GM18498 (cell line): ENCODE measurements at regions not wholly inside any gene's neighbourhood (a gene's known extent, or its start where the extent isn't known, plus 50 kb on each side); places are given as distances from the start of the nearest gene placed in this dataset.

Experiments
- ATAC-seq: cut with Tn5 transposase; IDR thresholded peaks from one replicate; pipeline ENCODE4 v1.9.1; 2021; ENCODE audit warnings: mild to moderate bottlenecking, moderate library complexity; ENCODE audit not compliant: unreplicated experiment

DNA sequence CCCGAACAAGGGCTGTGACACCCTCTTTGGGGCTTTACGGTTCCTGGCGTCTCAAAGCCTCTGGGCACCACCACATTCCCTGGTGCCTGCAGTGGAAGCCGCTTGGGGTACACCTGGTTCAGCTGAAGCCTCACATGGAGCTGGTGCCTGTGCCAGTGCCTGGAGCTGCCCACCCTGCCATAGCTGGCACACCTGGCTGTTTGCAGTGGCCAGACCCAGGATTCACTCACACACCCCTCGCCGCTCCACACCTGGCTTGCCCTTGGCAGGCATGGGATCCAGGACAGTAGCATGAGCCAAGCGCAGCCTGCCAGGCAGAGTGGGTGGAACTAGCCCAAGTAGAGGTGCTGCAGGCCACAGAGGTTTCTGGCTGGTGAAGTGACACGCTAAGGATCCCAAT lies 641.8 kb downstream of the TLE4 start:
- ATAC-seq, result no peak

DNA sequence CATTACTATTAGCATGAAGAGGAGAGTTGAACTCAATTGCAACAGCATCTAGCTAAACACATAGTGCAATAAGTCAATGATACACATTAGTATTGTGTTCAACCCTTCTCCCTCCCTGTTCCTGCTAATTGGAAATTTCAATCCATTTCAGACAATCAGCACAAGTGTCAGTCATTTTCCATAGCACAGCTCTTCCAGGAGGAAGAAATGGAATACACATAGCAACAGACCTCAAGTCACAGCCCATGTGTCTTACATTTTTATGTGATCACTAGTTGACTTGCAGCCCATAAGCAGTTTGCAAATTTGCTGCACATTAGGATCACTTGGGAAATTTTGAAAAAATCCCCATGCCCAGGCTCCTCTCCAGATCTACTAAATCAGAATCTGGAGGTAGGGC lies 636.9 kb downstream of the TLE4 start:
- ATAC-seq, result no peak

GRCh38 chr9:80204054-80204453 lies 632.3 kb downstream of the TLE4 start:
- ATAC-seq, result no peak

DNA sequence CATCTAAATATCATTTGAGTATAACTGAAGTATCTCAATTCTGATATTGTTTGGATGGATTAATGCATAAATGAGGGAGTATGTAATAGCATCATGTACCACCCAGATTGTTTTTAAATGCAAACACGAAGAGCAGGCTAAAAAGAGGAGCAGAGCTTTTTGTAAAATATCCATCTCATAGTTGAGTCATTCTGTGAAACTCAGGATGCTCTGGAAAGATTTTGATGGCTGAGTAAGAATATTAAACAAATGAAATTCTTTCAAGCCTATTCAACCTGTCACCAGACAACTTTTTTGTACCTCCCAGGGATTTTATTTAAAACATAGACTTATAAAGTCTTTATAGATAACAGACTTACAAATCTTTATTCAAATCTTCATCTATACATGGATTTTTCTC lies 625.9 kb downstream of the TLE4 start:
- ATAC-seq, result no peak

DNA sequence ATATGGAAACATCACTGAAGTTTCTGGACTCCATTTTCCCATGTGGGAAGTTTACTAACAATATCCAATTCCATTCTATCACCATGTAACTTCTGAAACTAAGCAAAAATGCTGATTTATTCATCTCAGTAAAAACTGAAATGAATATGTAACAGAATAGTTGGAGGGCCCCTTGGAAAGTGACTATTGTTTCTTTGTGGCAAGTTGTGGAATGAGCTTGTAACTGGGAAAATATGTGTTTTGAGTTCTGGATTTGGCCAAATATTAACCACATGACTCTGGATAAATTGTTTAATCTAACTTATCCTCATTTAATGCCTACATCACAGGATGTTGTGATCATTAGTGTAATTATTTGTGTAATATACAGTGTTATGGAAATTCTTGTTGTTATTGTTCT lies 619.3 kb downstream of the TLE4 start:
- ATAC-seq, result no peak

DNA sequence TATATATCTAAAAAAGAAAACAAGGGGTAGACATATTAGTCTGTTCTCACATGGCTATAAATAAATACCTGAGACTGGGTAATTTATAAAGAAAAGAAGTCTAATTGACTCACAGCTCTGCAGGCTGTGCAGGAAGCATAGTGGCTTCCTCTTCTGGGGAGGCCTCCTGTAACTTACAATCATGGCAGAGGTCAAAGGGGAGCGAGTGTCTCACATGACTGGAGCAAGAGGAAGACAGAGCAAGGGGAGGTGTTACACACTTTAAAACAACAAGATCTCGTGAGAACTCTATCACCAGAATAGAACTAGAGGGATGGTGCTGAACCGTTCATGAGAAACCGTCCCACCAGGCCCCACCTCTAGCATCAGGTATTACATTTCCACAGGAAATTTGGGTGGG lies 616.8 kb downstream of the TLE4 start:
- no peak for ATAC-seq

GRCh38 chr9:80185112-80185738 lies 613.5 kb downstream of the TLE4 start:
- no peak for ATAC-seq

- no peak for ATAC-seq
Measured at GRCh38 chr9:80177949-80178480, 606.2 kb downstream of the TLE4 start.

DNA sequence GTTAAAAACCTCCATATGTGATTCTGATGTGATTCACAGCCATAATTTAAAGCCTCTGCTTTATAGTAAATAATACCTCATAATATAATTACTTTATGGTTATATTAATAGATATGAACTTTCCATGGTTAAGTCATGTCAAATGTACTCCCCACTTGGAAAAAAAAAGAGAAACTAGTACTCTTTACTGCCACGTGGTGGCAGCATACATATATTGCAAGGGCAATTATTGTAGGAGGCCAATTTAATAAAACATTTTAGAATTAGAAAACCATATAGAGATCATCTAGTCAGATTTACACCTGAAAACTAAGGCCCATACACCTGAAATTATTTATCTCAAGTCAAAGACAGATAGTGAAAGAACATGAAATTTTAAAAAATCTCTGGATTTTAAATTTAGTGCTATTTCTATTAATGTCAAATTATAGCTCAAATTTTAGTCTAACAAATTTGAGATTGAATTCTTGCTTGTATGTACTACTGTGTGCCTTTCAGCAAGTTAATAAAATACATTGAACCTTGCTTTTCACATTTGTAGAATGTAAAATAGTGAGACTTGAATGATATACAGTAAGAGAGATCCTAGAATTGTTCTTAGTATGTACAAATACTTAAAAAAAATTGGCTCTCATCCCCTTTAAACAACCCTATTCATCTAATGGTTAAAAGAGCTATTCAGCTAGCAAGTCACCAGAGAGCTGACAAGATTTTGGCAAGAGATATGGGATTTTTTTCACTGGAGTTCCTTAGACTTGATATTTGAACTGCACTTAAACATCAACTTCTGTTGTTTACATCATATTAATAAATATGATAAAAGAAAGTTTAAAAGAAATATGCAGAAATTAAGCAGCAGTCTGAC lies 603.8 kb downstream of the TLE4 start:
- ATAC-seq, result no peak

GRCh38 chr9:80163889-80164288 lies 592.1 kb downstream of the TLE4 start:
- ATAC-seq, result peak; percentile 90

GRCh38 chr9:80158554-80159170 lies 586.9 kb downstream of the TLE4 start:
- ATAC-seq, result no peak

DNA sequence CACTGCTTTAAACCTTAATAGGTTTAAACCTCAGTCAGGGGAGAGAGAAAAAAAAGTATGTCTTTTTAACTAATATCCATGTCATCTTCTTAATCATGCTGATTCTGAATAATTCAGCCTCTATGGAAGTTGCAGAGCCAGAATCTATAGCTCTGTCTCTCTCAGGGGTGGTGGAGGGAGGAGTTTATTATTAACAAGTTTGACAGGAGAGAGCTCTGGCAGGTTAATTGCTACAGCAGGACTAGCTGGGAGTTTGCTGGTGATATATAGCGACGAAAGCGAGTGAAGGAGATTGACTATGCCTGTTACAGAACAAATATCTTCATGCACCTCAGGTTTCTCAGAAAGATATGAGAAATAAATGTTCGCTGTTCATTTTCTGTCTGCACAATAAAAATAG lies 586.4 kb downstream of the TLE4 start:
- ATAC-seq, result no peak

DNA sequence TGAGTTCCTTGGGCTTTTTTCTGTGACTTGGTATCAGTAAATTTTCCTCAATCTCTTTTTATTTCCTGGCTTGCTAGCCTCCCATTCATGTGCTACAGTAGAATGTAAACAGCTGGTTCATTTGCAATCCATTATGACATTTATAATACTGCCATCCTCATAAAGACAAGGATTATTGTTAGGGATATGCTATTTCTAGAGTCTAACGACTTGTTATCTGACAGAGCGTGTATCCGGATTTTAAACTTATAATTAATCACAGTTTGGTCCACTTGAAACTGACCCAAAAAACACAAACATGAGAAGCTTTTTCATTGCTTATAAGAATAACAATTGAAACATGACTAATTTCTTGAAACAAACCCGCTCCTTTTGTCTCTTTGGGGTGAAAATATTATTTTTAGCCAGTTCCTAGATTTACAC lies 585.8 kb downstream of the TLE4 start:
- no peak for ATAC-seq

DNA sequence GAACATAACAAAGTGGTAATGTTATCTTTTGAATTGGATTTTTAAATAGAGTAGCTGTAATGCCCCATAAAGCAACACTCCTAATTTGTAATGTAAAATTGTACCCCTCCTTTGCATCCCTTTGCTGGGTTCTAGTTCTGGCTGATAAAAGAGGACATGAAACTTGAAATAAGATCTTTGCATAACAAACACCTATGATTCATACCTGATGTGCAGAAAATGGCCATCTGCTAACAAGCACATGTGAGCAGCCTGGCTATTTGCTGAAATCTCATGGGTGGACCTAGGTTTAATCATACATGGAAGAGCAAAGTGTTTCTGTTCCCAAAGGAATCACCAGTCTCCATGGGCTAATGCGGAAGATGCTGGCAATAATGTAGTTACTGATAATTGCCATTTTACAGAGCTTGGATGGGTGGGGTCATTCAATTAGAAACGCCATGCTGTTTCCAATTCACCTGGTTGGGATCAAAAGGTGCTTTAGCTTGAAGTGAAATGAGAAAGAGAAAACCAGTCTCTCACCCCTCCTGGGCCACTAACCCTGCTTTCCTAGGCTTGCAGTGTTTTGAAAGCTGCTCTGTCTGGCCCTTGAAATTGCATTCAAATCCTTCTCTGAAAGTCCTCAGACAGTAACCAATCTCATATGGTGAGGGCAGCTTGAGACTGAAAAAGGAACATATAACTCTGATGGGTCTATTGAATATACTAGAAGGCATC lies 585.1 kb downstream of the TLE4 start:
- ATAC-seq, result peak; percentile 82

GRCh38 chr9:80156262-80156661 lies 584.5 kb downstream of the TLE4 start:
- ATAC-seq, result no peak

DNA sequence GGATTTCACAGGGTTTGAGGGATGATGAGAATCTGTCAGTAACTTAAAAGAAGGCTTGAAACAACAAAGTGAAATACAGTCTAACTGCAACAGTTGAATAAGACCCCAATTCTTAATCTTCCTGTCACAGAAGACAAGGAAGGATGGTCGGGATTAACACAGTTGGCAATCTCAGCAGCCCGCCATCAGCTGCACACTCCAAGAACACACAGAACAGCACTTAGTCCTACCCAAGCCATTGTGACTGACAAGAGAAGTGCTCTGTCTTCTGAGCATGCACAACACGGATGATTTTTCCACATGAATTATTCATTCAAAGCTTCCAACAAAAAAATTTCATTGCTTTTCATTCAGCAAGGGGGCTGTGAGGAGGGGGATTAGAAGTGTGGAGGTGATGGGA lies 576.1 kb downstream of the TLE4 start:
- no peak for ATAC-seq

DNA sequence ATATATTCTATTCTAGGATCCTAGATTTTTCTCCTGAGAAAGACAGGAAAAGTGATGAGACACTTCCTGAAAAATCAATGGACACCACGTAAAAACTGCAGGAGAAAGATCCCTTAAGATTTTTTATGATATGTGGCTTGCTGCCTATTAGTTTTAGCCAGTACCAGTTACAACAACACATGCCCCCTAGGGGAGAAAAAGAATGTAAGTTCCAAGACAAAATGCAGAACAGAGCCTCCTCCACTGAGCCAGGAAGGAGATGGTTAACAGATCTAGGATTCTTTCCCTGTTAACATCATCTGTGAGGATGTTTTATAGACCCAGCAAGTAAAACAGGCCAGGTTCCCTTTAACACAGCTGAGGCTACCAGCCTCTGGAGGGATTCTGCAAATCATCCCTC lies 574.7 kb downstream of the TLE4 start:
- peak; percentile 65 for ATAC-seq

DNA sequence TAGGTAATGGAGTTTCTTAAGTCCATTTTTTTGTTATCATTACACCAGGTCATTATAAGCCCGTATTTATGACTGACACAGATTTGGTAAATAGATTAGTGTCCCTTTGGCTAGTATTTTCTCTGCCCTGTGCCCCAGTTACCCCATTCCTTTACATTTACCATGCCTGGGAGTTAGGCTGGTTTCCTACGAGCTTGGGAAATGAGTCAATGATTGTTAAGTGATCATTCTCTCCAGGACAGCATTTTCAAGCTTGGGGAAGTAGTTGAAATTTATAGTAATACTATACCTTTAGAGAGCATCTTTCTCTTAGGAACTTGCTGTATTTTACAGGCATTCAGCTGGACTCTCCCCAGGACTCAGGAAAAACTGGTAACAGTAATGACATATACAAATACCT lies 573.1 kb downstream of the TLE4 start:
- ATAC-seq, result no peak

GRCh38 chr9:80144406-80144805 lies 572.6 kb downstream of the TLE4 start:
- ATAC-seq, result no peak

GRCh38 chr9:80143899-80144298 lies 572.1 kb downstream of the TLE4 start:
- ATAC-seq, result peak; percentile 79

DNA sequence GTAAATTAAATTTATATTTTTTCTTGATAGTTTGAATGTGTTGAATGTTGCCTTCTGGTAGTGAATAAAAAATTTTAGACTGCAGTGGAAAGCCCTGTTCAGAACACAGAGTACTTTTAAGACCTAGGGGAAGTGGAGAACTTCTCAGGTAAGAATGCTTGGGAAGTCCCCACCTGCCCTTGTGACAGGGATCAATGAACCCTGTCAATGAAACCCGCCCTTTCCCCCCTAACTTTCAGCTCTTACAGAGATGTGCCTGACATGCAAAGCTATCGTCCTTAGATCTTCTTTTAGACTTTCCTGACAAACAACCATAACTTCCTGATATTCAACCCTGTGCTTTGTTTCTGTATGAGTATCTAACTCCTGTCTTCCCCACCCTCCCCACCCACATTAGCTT lies 562.7 kb downstream of the TLE4 start:
- peak; percentile 96 for ATAC-seq
